ENCODE measurements at regions not wholly inside any gene's neighbourhood (a gene's known extent, or its start where the extent isn't known, plus 50 kb on each side); places are given as distances from the start of the nearest gene placed in this dataset.

- H3K4me3 ChIP-seq (ENCODE audit: low read length), result no peak overlapping the region
- H3K27me3 ChIP-seq (ENCODE audit: control insufficient read depth, insufficient read depth, low read length), result no peaks in the 10 kb centered on the region
- no peaks in the 10 kb centered on the region for H3K9me3 ChIP-seq (replicated peaks; ENCODE audit: low read length)
- H3K4me2 ChIP-seq (ENCODE audit: low read length), result no peak overlapping the region
- no peaks in the 10 kb centered on the region for H3K4me1 ChIP-seq (ENCODE audit: control insufficient read depth, insufficient read depth, low read length)
- no peaks in the 10 kb centered on the region for H3K36me3 ChIP-seq (ENCODE audit: insufficient read depth, low read length)
- no peak overlapping the region for H3K9ac ChIP-seq (ENCODE audit: low read depth, low read length)
Observed at GRCh38 chr3:106275592-106275991, 406.8 kb upstream of the CBLB start.

GRCh38 chr3:106276151-106276550 is 407.3 kb upstream of the CBLB start:
- Histone ChIP-seq H3K36me3 (ENCODE audit: insufficient read depth, low read length) (no peaks in the 10 kb centered on the region), H3K4me2 (ENCODE audit: low read length) (no peak overlapping the region), H3K9me3 (replicated peaks; ENCODE audit: low read length) (no peaks in the 10 kb centered on the region), H3K4me3 (ENCODE audit: low read length) (no peak overlapping the region), H3K4me1 (ENCODE audit: control insufficient read depth, insufficient read depth, low read length) (no peaks in the 10 kb centered on the region), H3K9ac (ENCODE audit: low read depth, low read length) (no peak overlapping the region), H3K27me3 (ENCODE audit: control insufficient read depth, insufficient read depth, low read length) (no peaks in the 10 kb centered on the region)

GRCh38 chr3:106276755-106277612 is 408.2 kb upstream of the CBLB start:
- Histone ChIP-seq H3K36me3 (ENCODE audit: insufficient read depth, low read length) (no peaks in the 10 kb centered on the region), H3K4me3 (ENCODE audit: low read length) (no peak overlapping the region), H3K4me1 (ENCODE audit: control insufficient read depth, insufficient read depth, low read length) (no peaks in the 10 kb centered on the region), H3K4me2 (ENCODE audit: low read length) (no peak overlapping the region), H3K9ac (ENCODE audit: low read depth, low read length) (no peak overlapping the region), H3K9me3 (replicated peaks; ENCODE audit: low read length) (no peaks in the 10 kb centered on the region), H3K27me3 (ENCODE audit: control insufficient read depth, insufficient read depth, low read length) (no peaks in the 10 kb centered on the region)

- H3K4me1 ChIP-seq (ENCODE audit: control insufficient read depth, insufficient read depth, low read length), result no peaks in the 10 kb centered on the region
- no peak overlapping the region for H3K9ac ChIP-seq (ENCODE audit: low read depth, low read length)
- H3K36me3 ChIP-seq (ENCODE audit: insufficient read depth, low read length), result no peaks in the 10 kb centered on the region
- no peak overlapping the region for H3K4me2 ChIP-seq (ENCODE audit: low read length)
- H3K4me3 ChIP-seq (ENCODE audit: low read length), result no peak overlapping the region
- H3K27me3 ChIP-seq (ENCODE audit: control insufficient read depth, insufficient read depth, low read length), result no peaks in the 10 kb centered on the region
- no peaks in the 10 kb centered on the region for H3K9me3 ChIP-seq (replicated peaks; ENCODE audit: low read length)
Observed at GRCh38 chr3:106277731-106278130, 408.9 kb upstream of the CBLB start.

- H3K27me3 ChIP-seq (ENCODE audit: control insufficient read depth, insufficient read depth, low read length), result no peaks in the 10 kb centered on the region
- H3K4me2 ChIP-seq (ENCODE audit: low read length), result no peak overlapping the region
- no peaks in the 10 kb centered on the region for H3K36me3 ChIP-seq (ENCODE audit: insufficient read depth, low read length)
- H3K9ac ChIP-seq (ENCODE audit: low read depth, low read length), result no peak overlapping the region
- no peaks in the 10 kb centered on the region for H3K4me1 ChIP-seq (ENCODE audit: control insufficient read depth, insufficient read depth, low read length)
- no peaks in the 10 kb centered on the region for H3K9me3 ChIP-seq (replicated peaks; ENCODE audit: low read length)
- H3K4me3 ChIP-seq (ENCODE audit: low read length), result no peak overlapping the region
Observed at GRCh38 chr3:106281221-106281620, 412.4 kb upstream of the CBLB start.

GRCh38 chr3:106282943-106283342 is 414.1 kb upstream of the CBLB start:
- H3K36me3 ChIP-seq (ENCODE audit: insufficient read depth, low read length), result no peaks in the 10 kb centered on the region
- no peaks in the 10 kb centered on the region for H3K27me3 ChIP-seq (ENCODE audit: control insufficient read depth, insufficient read depth, low read length)
- no peaks in the 10 kb centered on the region for H3K9me3 ChIP-seq (replicated peaks; ENCODE audit: low read length)
- H3K4me2 ChIP-seq (ENCODE audit: low read length), result no peak overlapping the region
- no peak overlapping the region for H3K4me3 ChIP-seq (ENCODE audit: low read length)
- H3K9ac ChIP-seq (ENCODE audit: low read depth, low read length), result no peak overlapping the region
- no peaks in the 10 kb centered on the region for H3K4me1 ChIP-seq (ENCODE audit: control insufficient read depth, insufficient read depth, low read length)

GRCh38 chr3:106288781-106289180 is 420.0 kb upstream of the CBLB start:
- Histone ChIP-seq H3K27me3 (ENCODE audit: control insufficient read depth, insufficient read depth, low read length) (no peaks in the 10 kb centered on the region), H3K9me3 (replicated peaks; ENCODE audit: low read length) (no peaks in the 10 kb centered on the region), H3K4me2 (ENCODE audit: low read length) (no peak overlapping the region), H3K9ac (ENCODE audit: low read depth, low read length) (no peak overlapping the region), H3K4me1 (ENCODE audit: control insufficient read depth, insufficient read depth, low read length) (no peaks in the 10 kb centered on the region), H3K36me3 (ENCODE audit: insufficient read depth, low read length) (no peaks in the 10 kb centered on the region), H3K4me3 (ENCODE audit: low read length) (no peak overlapping the region)

GRCh38 chr3:106290304-106290997 is 421.6 kb upstream of the CBLB start:
- no peak overlapping the region for H3K4me3 ChIP-seq (ENCODE audit: low read length)
- H3K9me3 ChIP-seq (replicated peaks; ENCODE audit: low read length), result no peaks in the 10 kb centered on the region
- H3K27me3 ChIP-seq (ENCODE audit: control insufficient read depth, insufficient read depth, low read length), result no peaks in the 10 kb centered on the region
- no peaks in the 10 kb centered on the region for H3K36me3 ChIP-seq (ENCODE audit: insufficient read depth, low read length)
- H3K9ac ChIP-seq (ENCODE audit: low read depth, low read length), result no peak overlapping the region
- H3K4me1 ChIP-seq (ENCODE audit: control insufficient read depth, insufficient read depth, low read length), result no peaks in the 10 kb centered on the region
- no peak overlapping the region for H3K4me2 ChIP-seq (ENCODE audit: low read length)

- H3K4me3 ChIP-seq (ENCODE audit: low read length), result no peak overlapping the region
Observed at GRCh38 chr3:106293161-106293560, 424.3 kb upstream of the CBLB start.

GRCh38 chr3:106294121-106294520 is 425.3 kb upstream of the CBLB start:
- Histone ChIP-seq H3K9me3 (replicated peaks; ENCODE audit: low read length) (no peaks in the 10 kb centered on the region), H3K9ac (ENCODE audit: low read depth, low read length) (no peak overlapping the region), H3K4me3 (ENCODE audit: low read length) (no peak overlapping the region), H3K4me2 (ENCODE audit: low read length) (no peak overlapping the region), H3K27me3 (ENCODE audit: control insufficient read depth, insufficient read depth, low read length) (no peaks in the 10 kb centered on the region), H3K36me3 (ENCODE audit: insufficient read depth, low read length) (no peaks in the 10 kb centered on the region), H3K4me1 (ENCODE audit: control insufficient read depth, insufficient read depth, low read length) (peaks cover 3% of the 10 kb centered on the region)

More at GRCh38 chr3:106293161-106293560, 424.3 kb upstream of the CBLB start:
- Histone ChIP-seq H3K27me3 (ENCODE audit: control insufficient read depth, insufficient read depth, low read length) (no peaks in the 10 kb centered on the region), H3K9ac (ENCODE audit: low read depth, low read length) (no peak overlapping the region), H3K4me2 (ENCODE audit: low read length) (no peak overlapping the region), H3K4me1 (ENCODE audit: control insufficient read depth, insufficient read depth, low read length) (no peaks in the 10 kb centered on the region), H3K9me3 (replicated peaks; ENCODE audit: low read length) (no peaks in the 10 kb centered on the region), H3K36me3 (ENCODE audit: insufficient read depth, low read length) (no peaks in the 10 kb centered on the region)

- no peak overlapping the region for H3K4me3 ChIP-seq (ENCODE audit: low read length)
- no peak overlapping the region for H3K9ac ChIP-seq (ENCODE audit: low read depth, low read length)
- no peaks in the 10 kb centered on the region for H3K36me3 ChIP-seq (ENCODE audit: insufficient read depth, low read length)
- no peaks in the 10 kb centered on the region for H3K27me3 ChIP-seq (ENCODE audit: control insufficient read depth, insufficient read depth, low read length)
- no peak overlapping the region for H3K4me2 ChIP-seq (ENCODE audit: low read length)
- peaks cover 7% of the 10 kb centered on the region for H3K4me1 ChIP-seq (ENCODE audit: control insufficient read depth, insufficient read depth, low read length)
- no peaks in the 10 kb centered on the region for H3K9me3 ChIP-seq (replicated peaks; ENCODE audit: low read length)
Observed at GRCh38 chr3:106296062-106296461, 427.2 kb upstream of the CBLB start.

Data from skeletal muscle satellite cell (primary cell).